ENCODE measurements at regions not wholly inside any gene's neighbourhood (a gene's known extent, or its start where the extent isn't known, plus 50 kb on each side); places are given as distances from the start of the nearest gene placed in this dataset.

DNA sequence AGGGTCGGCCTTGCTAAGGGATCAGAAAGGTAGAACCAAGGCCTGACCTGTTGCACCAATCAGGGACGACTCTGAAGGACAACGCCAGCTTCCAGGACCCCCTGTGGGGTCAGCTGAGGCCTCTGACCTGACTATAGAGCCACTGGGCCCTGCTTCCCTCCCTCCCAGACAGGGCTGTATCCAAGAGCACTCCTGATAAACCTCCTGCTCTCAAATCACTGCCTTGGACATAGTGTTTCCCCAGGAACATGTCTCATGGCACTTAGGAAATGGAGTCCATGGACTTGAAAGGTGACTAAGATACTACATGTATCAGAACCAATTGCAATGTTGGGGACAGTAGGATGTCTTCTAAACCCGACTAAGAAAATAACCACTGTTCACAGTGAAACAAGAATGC is 117.8 kb upstream of the OPCML start:
- TF ChIP-seq GATA3 (IDR thresholded peaks at IDR 0.05; ENCODE audit: low read depth, low read length) (no peak), GATA2 (IDR thresholded peaks at IDR 0.05; ENCODE audit: low read depth, low read length) (no peak)
